Stimulated activated CD8-positive, alpha-beta memory T cell treated with anti-CD3 and anti-CD28 coated beads, Interleukin-4, amount 100 ng/mL, for 1 hour (primary cell): ENCODE measurements at regions not wholly inside any gene's neighbourhood (a gene's known extent, or its start where the extent isn't known, plus 50 kb on each side); places are given as distances from the start of the nearest gene placed in this dataset.

Experiments
- DNase-seq, 2 donors: peaks; one replicate each; pipeline ENCODE4 v3.0.0-alpha.2; 2020; ENCODE audit warnings: low read depth in 2 of 2, low spot score in 1 of 2

DNA sequence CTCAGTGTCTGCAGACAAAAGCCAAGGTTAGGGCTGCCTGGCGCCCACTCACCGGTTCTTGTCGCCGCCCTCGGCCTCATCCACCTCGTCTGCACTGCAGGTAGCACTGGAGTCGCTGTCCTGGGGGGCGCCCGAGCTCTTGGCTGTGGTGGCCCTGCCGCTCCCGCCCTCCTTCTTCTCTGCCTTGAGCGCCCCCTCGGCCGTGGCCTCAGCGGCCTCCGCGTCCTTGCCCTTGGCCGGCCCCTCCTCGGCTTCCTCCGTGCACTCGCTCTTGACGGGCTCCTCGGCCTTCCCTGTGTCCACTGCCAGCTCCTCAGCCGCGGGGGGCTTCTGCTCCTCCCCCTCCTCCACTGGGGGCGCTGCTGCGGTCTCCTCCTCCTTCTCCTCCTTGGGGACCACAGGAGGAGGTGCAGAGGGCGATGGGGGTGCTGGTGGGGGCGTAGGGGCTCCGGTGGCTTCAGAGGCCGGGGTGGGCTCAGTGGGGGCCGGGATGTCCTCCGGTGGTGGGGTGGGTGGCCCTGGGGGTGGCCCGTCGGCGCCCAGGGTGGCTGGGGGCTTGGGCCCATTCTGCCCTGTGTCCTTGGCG, 77.2 kb downstream of the RFLNA start:
- DNase-seq: no peak

GRCh38 chr12:124371366-124371765, 76.5 kb downstream of the RFLNA start:
- no peak for DNase-seq

GRCh38 chr12:124370851-124371250, 76.0 kb downstream of the RFLNA start:
- no peak for DNase-seq

DNA sequence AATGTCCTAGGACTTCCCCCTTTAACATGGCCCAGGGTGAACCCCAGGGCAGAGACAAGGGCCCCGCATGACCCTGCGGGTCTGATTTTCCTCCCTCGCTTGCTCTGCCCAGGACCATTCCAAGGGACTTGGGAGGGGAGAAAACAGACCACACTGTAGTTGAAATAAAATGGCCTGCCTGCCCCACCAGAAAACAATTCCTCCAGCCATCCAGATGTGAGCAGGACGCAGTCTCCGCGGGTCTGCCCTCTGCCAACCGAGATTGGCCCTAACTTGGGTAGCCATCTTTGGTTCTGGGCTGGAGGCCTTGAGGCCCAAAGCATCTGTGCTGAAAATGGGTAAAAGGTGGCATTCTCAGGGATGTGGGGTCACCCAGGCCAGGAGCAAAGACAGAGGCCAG, 75.5 kb downstream of the RFLNA start:
- DNase-seq: no peak

GRCh38 chr12:124369827-124370378, 75.0 kb downstream of the RFLNA start:
- DNase-seq: no peak

- no peak for DNase-seq
Measured at GRCh38 chr12:124369055-124369826, 74.3 kb downstream of the RFLNA start.

DNA sequence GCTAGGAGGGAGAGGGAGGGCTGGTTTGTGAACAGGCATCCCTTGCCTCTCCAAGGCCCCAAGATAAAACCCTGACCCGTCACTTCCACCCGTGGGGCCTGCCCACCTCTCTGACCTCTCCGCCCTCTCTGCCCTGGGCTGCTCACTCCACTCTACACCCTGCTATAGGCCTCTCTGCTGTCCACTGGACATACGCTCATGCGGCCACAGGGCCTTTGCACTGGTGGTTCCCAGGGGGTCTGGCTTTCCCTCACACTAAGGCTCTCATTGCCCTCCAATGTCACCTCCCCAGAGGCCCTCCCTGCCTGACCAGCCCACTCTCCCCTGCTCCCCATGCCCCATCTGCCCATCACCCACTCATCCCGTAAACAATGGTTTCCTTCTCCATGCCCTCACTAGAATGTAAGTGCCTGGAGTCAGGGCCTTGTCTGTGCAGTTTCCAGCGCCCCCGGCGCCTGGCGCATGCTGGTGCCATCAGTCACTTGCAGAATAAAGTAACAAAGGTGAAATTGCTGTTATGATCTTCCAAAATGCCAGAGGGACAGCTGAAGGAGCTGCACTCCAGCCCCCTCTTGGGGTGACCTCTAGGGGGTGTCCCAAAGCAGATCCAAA, 73.6 kb downstream of the RFLNA start:
- no peak for DNase-seq

- no peak for DNase-seq
Measured at GRCh38 chr12:124365726-124366430, 71.0 kb downstream of the RFLNA start.
